Trophoblast cell (in vitro differentiated cells and primary cell): ENCODE measurements at regions not wholly inside any gene's neighbourhood (a gene's known extent, or its start where the extent isn't known, plus 50 kb on each side); places are given as distances from the start of the nearest gene placed in this dataset.

Source experiments
- DNase-seq, 2 donors: peaks; one replicate each; pipeline ENCODE4 v3.0.0-alpha.2; 2016
- H2AFZ ChIP-seq: 2 replicates; pipeline ENCODE4 v1.6.1; 2013; ENCODE audit warnings: low read length, moderate library complexity, mild to moderate bottlenecking; ENCODE audit not compliant: insufficient read depth, poor library complexity
- H2AK5ac ChIP-seq: 2 replicates; pipeline ENCODE4 v1.6.1; 2013; ENCODE audit warnings: mild to moderate bottlenecking, low read length
- H2BK120ac ChIP-seq: 2 replicates; pipeline ENCODE4 v1.6.1; 2013; ENCODE audit warnings: low read length, mild to moderate bottlenecking, moderate library complexity; ENCODE audit not compliant: insufficient read depth, poor library complexity
- H2BK12ac ChIP-seq: 2 replicates; pipeline ENCODE4 v1.6.1; 2013; ENCODE audit warnings: mild to moderate bottlenecking, low read length, moderate library complexity
- H2BK5ac ChIP-seq: 2 replicates; pipeline ENCODE4 v1.6.1; 2013; ENCODE audit warnings: low read length, low read depth, moderate library complexity, mild to moderate bottlenecking; ENCODE audit not compliant: poor library complexity
- H3K14ac ChIP-seq: 2 replicates; pipeline ENCODE4 v1.6.1; 2013; ENCODE audit warnings: mild to moderate bottlenecking, low read length
- H3K18ac ChIP-seq: 2 replicates; pipeline ENCODE4 v1.6.1; 2013; ENCODE audit warnings: mild to moderate bottlenecking, low read length
- H3K23ac ChIP-seq: 2 replicates; pipeline ENCODE4 v1.6.1; 2013; ENCODE audit warnings: low read length
- H3K27ac ChIP-seq: 2 replicates; pipeline ENCODE4 v1.5.1; 2013; ENCODE audit warnings: low read depth, mild to moderate bottlenecking, inconsistent platforms, low read length, moderate library complexity
- H3K27me3 ChIP-seq: 2 replicates; pipeline ENCODE4 v1.6.1; 2013; ENCODE audit warnings: inconsistent platforms, mild to moderate bottlenecking, low read length, moderate library complexity; ENCODE audit not compliant: insufficient read depth
- H3K36me3 ChIP-seq, 2 experiments: 1 replicate in 1 of 2; 2 replicates in 1 of 2; pipeline ENCODE4 v1.6.1; 2013; ENCODE audit warnings: low read length in 2 of 2, mild to moderate bottlenecking in 2 of 2, moderate library complexity in 1 of 2; ENCODE audit not compliant: insufficient read depth in 2 of 2, control insufficient read depth in 1 of 2
- H3K4ac ChIP-seq: 2 replicates; pipeline ENCODE4 v1.6.1; 2013; ENCODE audit warnings: low read depth, mild to moderate bottlenecking, low read length, moderate library complexity
- H3K4me1 ChIP-seq, 2 experiments: 1 replicate in 1 of 2; 2 replicates in 1 of 2; pipeline ENCODE4 v1.6.1; 2013; ENCODE audit warnings: low read length in 2 of 2, mild to moderate bottlenecking in 2 of 2, moderate library complexity in 1 of 2; ENCODE audit not compliant: insufficient read depth in 2 of 2, control insufficient read depth in 1 of 2
- H3K4me2 ChIP-seq: 2 replicates; pipeline ENCODE4 v1.6.1; 2013; ENCODE audit warnings: inconsistent platforms, mild to moderate bottlenecking, low read length, moderate library complexity
- H3K4me3 ChIP-seq: 2 replicates; pipeline ENCODE4 v1.5.1; 2013; ENCODE audit warnings: mild to moderate bottlenecking, low read depth, low read length, inconsistent platforms
- H3K79me1 ChIP-seq: one replicate; pipeline ENCODE4 v1.6.1; 2013; ENCODE audit warnings: low read length
- H3K79me2 ChIP-seq: 2 replicates; pipeline ENCODE4 v1.6.1; 2013; ENCODE audit warnings: low read length, mild to moderate bottlenecking; ENCODE audit not compliant: control insufficient read depth, insufficient read depth, poor library complexity
- H3K9ac ChIP-seq: 2 replicates; pipeline ENCODE4 v1.6.1; 2013; ENCODE audit warnings: mild to moderate bottlenecking, low read length
- H3K9me3 ChIP-seq: 2 replicates; pipeline ENCODE4 v1.6.1; 2013; ENCODE audit warnings: low read depth, mild to moderate bottlenecking, control low read depth, inconsistent platforms, low read length; ENCODE audit not compliant: insufficient read depth
- H4K12ac ChIP-seq: 2 replicates; pipeline ENCODE4 v1.6.1; 2013; ENCODE audit warnings: low read depth, mild to moderate bottlenecking, low read length, moderate library complexity
- H4K8ac ChIP-seq: 2 replicates; pipeline ENCODE4 v1.6.1; 2013; ENCODE audit warnings: low read depth, mild to moderate bottlenecking, low read length, moderate library complexity
- H4K91ac ChIP-seq: one replicate; pipeline ENCODE4 v1.6.1; 2013; ENCODE audit warnings: low read depth, mild to moderate bottlenecking, low read length, moderate library complexity
- whole genome bisulfite sequencing: extraction: QIAGEN DNeasy Blood & Tissue Kit; methylation state at CpG from one replicate; pipeline ENCODE4 v1.1.7; 2013; ENCODE audit warnings: missing lambda C conversion rate; ENCODE audit not compliant: insufficient read length, insufficient coverage; ENCODE audit errors: extremely low coverage; 5-methylcytosine and 5-hydroxymethylcytosine counted together

DNA sequence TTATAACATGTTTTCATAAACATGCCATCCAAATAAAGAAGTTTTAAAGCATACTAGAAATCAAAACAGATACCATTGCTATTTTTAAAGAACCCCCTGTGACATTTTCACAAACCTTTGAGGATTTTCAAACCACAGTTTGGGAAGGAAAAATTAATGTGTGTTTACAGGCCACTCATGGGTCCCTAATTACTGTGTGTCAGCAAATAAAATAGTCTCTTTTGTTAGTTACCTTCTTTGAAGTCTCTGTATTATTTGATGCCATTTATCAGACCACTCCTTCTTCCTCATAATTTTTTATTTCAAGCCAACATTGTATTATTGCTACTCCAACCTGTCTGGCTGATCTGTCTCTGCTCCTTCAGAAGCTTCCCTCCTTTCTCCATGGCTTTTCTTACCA is 72.6 kb upstream of the TET2 start:
- Histone ChIP-seq H3K23ac (no peak overlapping the region), H3K4me3 (no peak overlapping the region), H2BK5ac (no peak overlapping the region), H4K8ac (no peak overlapping the region), H3K79me1 (no peaks in the 10 kb centered on the region), H3K36me3 (no peaks in the 10 kb centered on the region), H2AK5ac (no peak overlapping the region), H4K91ac (no peak overlapping the region), H4K12ac (no peak overlapping the region), H3K9me3 (no peaks in the 10 kb centered on the region), H3K27me3 (no peaks in the 10 kb centered on the region), H3K4me1 (no peaks in the 10 kb centered on the region), H3K27ac (no peak overlapping the region), H2BK12ac (no peak overlapping the region), H3K4me2 (no peak overlapping the region), H3K9ac (no peak overlapping the region), H2BK120ac (no peak overlapping the region), H3K14ac (no peak overlapping the region), H3K18ac (no peak overlapping the region), H3K4ac (no peak overlapping the region), H2AFZ (no peak overlapping the region), H3K79me2 (no peaks in the 10 kb centered on the region)
- DNase-seq, result no peak

DNA sequence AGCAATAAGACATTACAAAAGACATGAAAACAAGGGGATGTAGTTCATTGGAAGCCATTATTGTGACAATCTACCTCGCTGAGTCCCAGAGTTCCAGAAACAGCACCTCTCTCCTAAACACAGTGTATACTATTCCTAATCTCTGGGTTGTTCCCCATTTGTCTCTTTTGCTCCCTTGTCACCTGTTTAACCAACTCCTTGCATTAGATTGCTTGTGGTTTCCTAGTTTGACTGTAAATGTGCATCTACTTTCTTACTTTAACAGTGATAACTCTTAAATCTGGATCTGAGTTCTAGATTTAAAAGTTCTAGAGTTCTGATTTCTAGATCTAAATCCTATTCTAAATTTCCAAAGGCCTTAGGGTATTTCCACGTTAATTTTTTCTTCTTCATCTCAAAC is 71.6 kb upstream of the TET2 start:
- Histone ChIP-seq H3K9ac (no peak overlapping the region), H3K18ac (no peak overlapping the region), H3K4me2 (no peak overlapping the region), H3K27ac (no peak overlapping the region), H2AK5ac (no peak overlapping the region), H4K8ac (no peak overlapping the region), H3K79me2 (no peaks in the 10 kb centered on the region), H3K4me3 (no peak overlapping the region), H4K12ac (no peak overlapping the region), H3K79me1 (no peaks in the 10 kb centered on the region), H3K23ac (no peak overlapping the region), H3K9me3 (no peaks in the 10 kb centered on the region), H3K4me1 (no peaks in the 10 kb centered on the region), H2AFZ (no peak overlapping the region), H3K27me3 (no peaks in the 10 kb centered on the region), H3K36me3 (no peaks in the 10 kb centered on the region), H3K14ac (no peak overlapping the region), H4K91ac (no peak overlapping the region), H3K4ac (no peak overlapping the region), H2BK5ac (no peak overlapping the region), H2BK120ac (no peak overlapping the region), H2BK12ac (no peak overlapping the region)
- DNase-seq, result no peak
- no CpG with 5 or more reads among the region's 2 CpGs for WGBS

DNA sequence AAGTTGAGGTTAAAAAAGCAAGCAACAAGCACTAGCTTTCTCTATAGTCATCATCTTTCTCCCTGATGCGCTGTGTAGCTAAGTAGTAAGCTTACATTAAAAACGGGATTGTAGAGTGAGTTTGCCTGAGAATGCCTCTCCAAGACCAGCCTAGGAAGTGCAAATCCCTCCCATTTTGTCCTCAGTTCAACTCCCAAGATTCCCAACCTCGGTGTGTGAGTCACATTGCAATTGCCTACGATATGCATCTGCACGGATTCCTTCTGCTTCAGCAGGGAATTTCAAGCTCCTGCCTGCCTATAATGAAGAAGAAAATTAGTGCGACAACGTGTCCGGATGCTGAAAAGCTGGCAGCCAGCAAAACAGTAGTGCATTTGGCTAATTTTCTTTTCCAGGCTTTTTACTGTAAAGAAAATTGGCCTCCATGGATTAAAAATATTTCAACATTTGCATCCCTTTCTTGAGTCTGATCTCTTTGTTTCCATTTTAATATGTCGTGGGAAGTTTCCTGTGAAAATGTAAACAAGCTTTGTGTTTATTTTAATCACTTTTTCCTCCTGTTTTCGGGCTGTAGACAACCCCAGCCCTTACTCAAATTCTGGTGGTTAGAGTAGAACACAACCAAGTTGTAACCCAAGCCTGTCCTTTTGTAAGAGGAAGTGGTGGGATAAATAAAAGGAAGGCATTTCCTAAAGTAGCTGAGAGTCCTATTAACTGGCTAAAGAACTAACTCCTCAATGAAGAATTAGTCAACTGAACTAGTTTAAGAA is 58.4 kb upstream of the TET2 start:
- Histone ChIP-seq H3K79me1 (no peaks in the 10 kb centered on the region), H3K79me2 (no peaks in the 10 kb centered on the region), H3K18ac (no peak overlapping the region), H4K12ac (no peak overlapping the region), H3K27ac (no peak overlapping the region), H3K4me3 (no peak overlapping the region), H3K23ac (no peak overlapping the region), H2BK120ac (no peak overlapping the region), H3K4me2 (no peak overlapping the region), H3K36me3 (no peaks in the 10 kb centered on the region), H2BK5ac (no peak overlapping the region), H2AK5ac (no peak overlapping the region), H3K4me1 (no peaks in the 10 kb centered on the region), H3K14ac (no peak overlapping the region), H4K91ac (no peak overlapping the region), H3K9me3 (no peaks in the 10 kb centered on the region), H3K27me3 (no peaks in the 10 kb centered on the region), H2AFZ (no peak overlapping the region), H4K8ac (no peak overlapping the region), H3K4ac (no peak overlapping the region), H3K9ac (no peak overlapping the region), H2BK12ac (no peak overlapping the region)
- no CpG with 5 or more reads among the region's 10 CpGs for WGBS
- DNase-seq, result peak; percentile 87 to 95

DNA sequence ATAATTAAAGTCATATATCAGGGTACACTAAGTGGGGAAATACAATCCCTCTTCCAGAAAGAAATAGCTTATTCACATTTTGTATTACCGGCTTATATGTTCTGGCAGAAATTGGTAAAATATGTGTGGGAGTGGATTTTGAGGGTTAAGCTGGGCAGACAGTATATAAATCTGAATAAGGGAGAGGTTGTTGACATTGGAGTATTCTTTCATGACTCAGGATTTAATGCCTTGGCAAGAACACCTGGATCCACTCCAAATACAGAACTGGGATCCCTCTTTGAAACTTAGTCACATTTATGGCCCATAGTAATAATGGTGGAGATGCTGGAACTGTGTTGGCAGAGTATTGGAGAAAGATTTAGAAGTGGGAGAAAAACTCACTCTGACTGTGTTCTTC is 54.3 kb upstream of the TET2 start:
- no peak overlapping the region for H3K4ac ChIP-seq
- H3K18ac ChIP-seq, result no peak overlapping the region
- no peak overlapping the region for H3K14ac ChIP-seq
- H4K91ac ChIP-seq, result no peak overlapping the region
- no peaks in the 10 kb centered on the region for H3K79me2 ChIP-seq
- no peak overlapping the region for H3K4me2 ChIP-seq
- no peak overlapping the region for H3K4me3 ChIP-seq
- H2BK12ac ChIP-seq, result no peak overlapping the region
- no peak overlapping the region for H2BK120ac ChIP-seq
- H2AFZ ChIP-seq, result no peak overlapping the region
- WGBS, result no CpG with 5 or more reads among the region's 1 CpG
- H3K36me3 ChIP-seq, result no peaks in the 10 kb centered on the region
- no peak overlapping the region for H3K27ac ChIP-seq
- no peaks in the 10 kb centered on the region for H3K4me1 ChIP-seq
- H3K9ac ChIP-seq, result no peak overlapping the region
- no peak overlapping the region for H4K8ac ChIP-seq
- no peaks in the 10 kb centered on the region for H3K27me3 ChIP-seq
- H3K79me1 ChIP-seq, result no peaks in the 10 kb centered on the region
- no peak overlapping the region for H2BK5ac ChIP-seq
- no peak overlapping the region for H2AK5ac ChIP-seq
- H3K9me3 ChIP-seq, result no peaks in the 10 kb centered on the region
- no peak for DNase-seq
- no peak overlapping the region for H4K12ac ChIP-seq
- no peak overlapping the region for H3K23ac ChIP-seq
